HEK293T (cell line): ENCODE measurements at regions not wholly inside any gene's neighbourhood (a gene's known extent, or its start where the extent isn't known, plus 50 kb on each side); places are given as distances from the start of the nearest gene placed in this dataset.
"Not testable (repeated sequence)": the region's sequence is repeated elsewhere in the genome, so short reads cannot be mapped to it uniquely, and the experiment has no call there.

ENCODE experiments used
- CTCF ChIA-PET: fragments of 350-600 bp; formaldehyde crosslinking; extraction: SDS; loops from one replicate; lab custom pipeline; 2021; ENCODE audit warnings: antibody characterized with exemption, inconsistent platforms; lab: Yijun Ruan, JAX
- POLR2A ChIA-PET: fragments of 350-600 bp; formaldehyde crosslinking; extraction: SDS; loops from one replicate; lab custom pipeline; 2020; ENCODE audit warnings: antibody characterized with exemption, inconsistent platforms; lab: Yijun Ruan, JAX
- DNase-seq: peaks from one replicate; pipeline ENCODE4 v3.0.0; 2012; ENCODE audit warnings: mixed read lengths; ENCODE audit errors: extremely low spot score
- ARNT ChIP-seq: fragments of 450-650 bp; IDR thresholded peaks from 2 replicates; pipeline ENCODE4 v1.6.1; 2017; ENCODE audit warnings: mild to moderate bottlenecking
- BHLHE40 ChIP-seq: fragments of 450-650 bp; IDR thresholded peaks from 2 replicates; pipeline ENCODE4 v1.6.1; 2016; ENCODE audit warnings: mild to moderate bottlenecking, moderate library complexity, borderline replicate concordance
- CTBP1 ChIP-seq: fragments of 450-650 bp; IDR thresholded peaks from 2 replicates; pipeline ENCODE4 v1.6.1; 2016; ENCODE audit warnings: borderline replicate concordance
- ELF4 ChIP-seq: fragments of 450-650 bp; IDR thresholded peaks from 2 replicates; pipeline ENCODE4 v1.6.1; 2017; ENCODE audit warnings: antibody characterized with exemption
- FOXA1 ChIP-seq: fragments of 450-650 bp; IDR thresholded peaks from 2 replicates; pipeline ENCODE4 v1.6.1; 2016; ENCODE audit warnings: mild to moderate bottlenecking
- FOXK2 ChIP-seq: fragments of 450-650 bp; IDR thresholded peaks from 2 replicates; pipeline ENCODE4 v1.6.1; 2016; ENCODE audit warnings: mild to moderate bottlenecking
- FOXM1 ChIP-seq: fragments of 450-650 bp; IDR thresholded peaks from 2 replicates; pipeline ENCODE4 v1.6.1; 2017; ENCODE audit warnings: mild to moderate bottlenecking, borderline replicate concordance
- HDGF ChIP-seq: fragments of 450-650 bp; IDR thresholded peaks from 2 replicates; pipeline ENCODE4 v1.6.1; 2017; ENCODE audit warnings: antibody characterized with exemption, borderline replicate concordance
- L3MBTL2 ChIP-seq: fragments of 450-650 bp; conservative IDR thresholded peaks from 2 replicates; pipeline ENCODE4 v1.6.1; 2016; ENCODE audit warnings: mild to moderate bottlenecking
- LEF1 ChIP-seq: fragments of 450-650 bp; IDR thresholded peaks from 2 replicates; pipeline ENCODE4 v1.6.1; 2017; ENCODE audit warnings: mild to moderate bottlenecking, borderline replicate concordance
- NFRKB ChIP-seq: fragments of 450-650 bp; IDR thresholded peaks from 2 replicates; pipeline ENCODE4 v1.6.1; 2016; ENCODE audit warnings: mild to moderate bottlenecking, moderate library complexity
- PKNOX1 ChIP-seq: fragments of 450-650 bp; IDR thresholded peaks from 2 replicates; pipeline ENCODE4 v1.6.1; 2016
- SP1 ChIP-seq: fragments of 450-650 bp; IDR thresholded peaks from 2 replicates; pipeline ENCODE4 v1.6.1; 2017
- SUZ12 ChIP-seq: fragments of 450-650 bp; IDR thresholded peaks from 2 replicates; pipeline ENCODE4 v1.6.1; 2016; ENCODE audit warnings: mild to moderate bottlenecking
- TARDBP ChIP-seq: fragments of 450-650 bp; IDR thresholded peaks from 2 replicates; pipeline ENCODE4 v1.6.1; 2016
- ZNF384 ChIP-seq: fragments of 450-650 bp; IDR thresholded peaks from 2 replicates; pipeline ENCODE4 v1.6.1; 2016

GRCh38 chr13:48583859-48584311 lies 51.0 kb upstream of the RCBTB2 start:
- no peak for DNase-seq
- CTCF ChIA-PET, result interaction anchor here (0.5 kb wide), 1 partner anchor 73 kb away, joined by 5 read pairs; no protein-coding TSS in a partner anchor
- POLR2A ChIA-PET, result no interaction called here
- TF ChIP-seq LEF1, result no peak

- TF ChIP-seq LEF1, result no peak
- no peak for TF ChIP-seq SUZ12
- no peak for TF ChIP-seq L3MBTL2
- no peak for TF ChIP-seq ZNF384
- TF ChIP-seq FOXA1, result no peak
- TF ChIP-seq ELF4, result no peak
- no peak for TF ChIP-seq BHLHE40
- TF ChIP-seq ARNT, result no peak
- TF ChIP-seq TARDBP, result no peak
- no peak for TF ChIP-seq SP1
- no peak for TF ChIP-seq CTBP1
- TF ChIP-seq PKNOX1, result no peak
- TF ChIP-seq HDGF, result no peak
- TF ChIP-seq FOXK2, result no peak
- no peak for TF ChIP-seq NFRKB
- no peak for TF ChIP-seq FOXM1
- no peak for DNase-seq
- ChIA-PET POLR2A (no interaction called here), CTCF (no interaction called here)
Measured at GRCh38 chr13:48585456-48585840, 52.6 kb upstream of the RCBTB2 start.

GRCh38 chr13:48586591-48587103 lies 53.8 kb upstream of the RCBTB2 start:
- no peak for TF ChIP-seq HDGF
- TF ChIP-seq ZNF384, result no peak
- no peak for TF ChIP-seq FOXA1
- no peak for TF ChIP-seq LEF1
- TF ChIP-seq L3MBTL2, result no peak
- no peak for TF ChIP-seq NFRKB
- TF ChIP-seq BHLHE40, result no peak
- no peak for TF ChIP-seq TARDBP
- TF ChIP-seq ELF4, result no peak
- no peak for TF ChIP-seq FOXK2
- no peak for TF ChIP-seq CTBP1
- TF ChIP-seq SUZ12, result no peak
- DNase-seq, result no peak
- CTCF ChIA-PET, result no interaction called here
- POLR2A ChIA-PET, result no interaction called here

DNA sequence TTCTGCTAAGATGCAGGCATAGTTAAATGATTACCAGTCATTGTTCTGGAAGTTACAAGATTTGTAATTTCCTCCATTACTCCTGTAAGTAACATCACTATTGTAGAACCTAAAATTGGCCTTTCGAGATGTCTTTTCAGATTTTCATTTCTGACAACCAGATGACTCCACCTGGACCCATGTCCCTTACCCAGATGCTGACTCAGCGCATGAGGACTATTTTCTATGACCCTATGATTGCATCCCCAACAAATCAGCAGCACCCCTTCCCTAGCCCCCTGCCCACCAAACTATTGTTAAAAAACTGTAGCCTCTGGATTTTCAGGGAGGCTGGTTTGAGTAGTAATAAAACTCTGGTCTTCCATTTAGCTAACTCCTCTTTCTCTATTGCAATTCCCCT lies 55.2 kb upstream of the RCBTB2 start:
- CTCF ChIA-PET, result no interaction called here
- POLR2A ChIA-PET, result no interaction called here

GRCh38 chr13:48590141-48590901 lies 57.4 kb upstream of the RCBTB2 start:
- DNase-seq, result no peak
- ChIA-PET POLR2A (no interaction called here), CTCF (interaction anchor here (1.2 kb wide), 1 partner anchor 179 kb away, joined by 3 read pairs; no protein-coding TSS in a partner anchor)
- TF ChIP-seq CTBP1, result no peak
- no peak for TF ChIP-seq LEF1
- TF ChIP-seq FOXK2, result no peak
- no peak for TF ChIP-seq HDGF
- TF ChIP-seq ARNT, result no peak
- no peak for TF ChIP-seq FOXM1
- no peak for TF ChIP-seq FOXA1

More for the DNA sequence above, 55.2 kb upstream of the RCBTB2 start:
- no peak for TF ChIP-seq CTBP1
- TF ChIP-seq ARNT, result no peak
- no peak for TF ChIP-seq SUZ12
- TF ChIP-seq LEF1, result no peak
- no peak for TF ChIP-seq NFRKB
- no peak for DNase-seq

GRCh38 chr13:48591124-48591872 lies 58.4 kb upstream of the RCBTB2 start:
- POLR2A ChIA-PET, DNase-seq, CTCF ChIA-PET: not testable (repeated sequence)

GRCh38 chr13:48591889-48592687 lies 59.2 kb upstream of the RCBTB2 start:
- ChIA-PET CTCF (no interaction called here), POLR2A (no interaction called here)
- DNase-seq, result no peak
- no peak for TF ChIP-seq HDGF
- no peak for TF ChIP-seq FOXA1
- TF ChIP-seq CTBP1, result no peak
- TF ChIP-seq SP1, result no peak
- no peak for TF ChIP-seq LEF1
- TF ChIP-seq NFRKB, result no peak
- TF ChIP-seq BHLHE40, result no peak
- no peak for TF ChIP-seq ELF4
- no peak for TF ChIP-seq ZNF384
- no peak for TF ChIP-seq FOXK2
